K562 (cell line): ENCODE measurements at regions not wholly inside any gene's neighbourhood (a gene's known extent, or its start where the extent isn't known, plus 50 kb on each side); places are given as distances from the start of the nearest gene placed in this dataset.

ENCODE experiments used
- ATAC-seq: fragments of 200-7000 bp; cut with Tn5 transposase; 3 replicates; pipeline ENCODE4 v1.9.1; 2020; ENCODE audit warnings: moderate library complexity
- BruUV-seq: library from RNA; stranded (reverse); fragments of 400-500 nt; replicated peaks from 2 replicates; lab custom pipeline; 2021; lab: Mats Ljungman, UMichigan
- CTCF ChIA-PET: fragments of 300-600 bp; formaldehyde crosslinking; extraction: SDS; loops from one replicate; lab custom pipeline; 2021; ENCODE audit warnings: low intra/inter-chr PET ratio; lab: Yijun Ruan, JAX
- POLR2A ChIA-PET: fragments of 300-600, 350-650 bp; sonication (Branson Sonifier 250); formaldehyde crosslinking; extraction: SDS; loops from one replicate; lab custom pipeline; 2021; ENCODE audit warnings: antibody characterized with exemption, inconsistent platforms; lab: Yijun Ruan, JAX
- DNase-seq, 4 experiments: peaks; one replicate each; pipeline versions ENCODE4 v3.0.0 to v3.0.0-alpha.2; 2011 to 2018; ENCODE audit warnings: low spot score in 3 of 4, mixed read lengths in 3 of 4; ENCODE audit errors: extremely low read depth in 1 of 4
- FAIRE-seq: peaks from 2 replicates; lab custom pipeline; 2011; peaks lifted over from hg19 to GRCh38; lab: Jason Lieb, UNC
- H2AFZ ChIP-seq: 2 replicates; pipeline ENCODE4 v1.6.0; 2011; ENCODE audit warnings: low read depth, low read length, control low read depth, inconsistent platforms
- H3K27ac ChIP-seq: fragments of 200-600 bp; 3 replicates; pipeline ENCODE4 v1.8.0; 2011; ENCODE audit warnings: low read depth, mild to moderate bottlenecking, control low read depth, inconsistent platforms, low read length, moderate library complexity, mixed read lengths; ENCODE audit errors: extremely low read depth
- H3K27me3 ChIP-seq, 2 experiments: fragments of 300-600 bp in 1 of 2; 2 replicates in 1 of 2; 3 replicates in 1 of 2; pipeline versions ENCODE4 v1.6.0 to v1.8.0; 2011; ENCODE audit warnings: inconsistent platforms in 2 of 2, low read length in 2 of 2, mild to moderate bottlenecking in 1 of 2, mixed read lengths in 1 of 2, moderate library complexity in 1 of 2; ENCODE audit not compliant: control insufficient read depth in 2 of 2, insufficient read depth in 2 of 2
- H3K36me3 ChIP-seq: fragments of 300-600 bp; 3 replicates; pipeline ENCODE4 v1.8.0; 2011; ENCODE audit warnings: mild to moderate bottlenecking, low read length, inconsistent platforms; ENCODE audit not compliant: control insufficient read depth, insufficient read depth
- H3K4me1 ChIP-seq, 2 experiments: fragments of 200-600 bp in 1 of 2; replicated peaks in 1 of 2; 2 replicates in 1 of 2; 3 replicates in 1 of 2; pipeline versions ENCODE4 v1.5.1 to v1.8.0; 2011; ENCODE audit warnings: inconsistent platforms in 2 of 2, low read length in 2 of 2, mild to moderate bottlenecking in 1 of 2, mixed read lengths in 1 of 2, moderate library complexity in 1 of 2; ENCODE audit not compliant: control insufficient read depth in 2 of 2, insufficient read depth in 2 of 2
- H3K4me2 ChIP-seq: 2 replicates; pipeline ENCODE4 v1.6.1; 2011; ENCODE audit warnings: low read length, control low read depth, inconsistent platforms, mixed read lengths; ENCODE audit not compliant: insufficient read depth
- H3K4me3 ChIP-seq: fragments of 200-600 bp; sonication (generic), shearing (Covaris generic); 2 replicates; pipeline ENCODE4 v1.5.1; 2016; ENCODE audit warnings: control low read depth, inconsistent platforms
- H3K79me2 ChIP-seq: fragments of 200-600 bp; 3 replicates; pipeline ENCODE4 v1.8.0; 2011; ENCODE audit warnings: low read length, inconsistent platforms; ENCODE audit not compliant: control insufficient read depth, insufficient read depth
- H3K9ac ChIP-seq, 2 experiments: 2 replicates each; pipeline versions ENCODE4 v1.6.0 to v1.6.1; 2011; ENCODE audit warnings: low read depth in 2 of 2, low read length in 2 of 2, control low read depth in 1 of 2, inconsistent platforms in 1 of 2, mild to moderate bottlenecking in 1 of 2, mixed read lengths in 1 of 2; ENCODE audit not compliant: insufficient read depth in 1 of 2
- H3K9me1 ChIP-seq: one replicate; pipeline ENCODE4 v1.6.0; 2011; ENCODE audit warnings: inconsistent platforms, mild to moderate bottlenecking, low read length, moderate library complexity; ENCODE audit not compliant: control insufficient read depth, insufficient read depth
- H3K9me3 ChIP-seq: replicated peaks from 2 replicates; pipeline ENCODE4 v1.5.1; 2011; ENCODE audit warnings: low read depth, low read length, inconsistent platforms; ENCODE audit not compliant: control insufficient read depth, insufficient read depth
- H4K20me1 ChIP-seq: replicated peaks from 2 replicates; pipeline ENCODE4 v1.6.1; 2011; ENCODE audit warnings: low read length, inconsistent platforms, mixed read lengths; ENCODE audit not compliant: control insufficient read depth, insufficient read depth
- CBFA2T2 ChIP-seq: fragments of 450-650 bp; conservative IDR thresholded peaks from 2 replicates; pipeline ENCODE4 v1.6.1; 2017; ENCODE audit warnings: mild to moderate bottlenecking
- FOS ChIP-seq: IDR thresholded peaks from 3 replicates; pipeline ENCODE4 v1.6.1; 2011; ENCODE audit not compliant: insufficient read length; ENCODE audit errors: extremely low read depth
- HDAC2 ChIP-seq: fragments of 450-650 bp; IDR thresholded peaks from 2 replicates; pipeline ENCODE4 v1.6.1; 2016; ENCODE audit warnings: mild to moderate bottlenecking
- HNRNPUL1 ChIP-seq: fragments of 200-400 bp; formaldehyde crosslinking; IDR thresholded peaks from 2 replicates; pipeline ENCODE4 v1.6.1; 2017; ENCODE audit warnings: low read length
- MECOM ChIP-seq: fragments of 250-450 bp; sonication (Bioruptor Pico); IDR thresholded peaks from 2 replicates; pipeline ENCODE4 v1.8.0; 2022; ENCODE audit warnings: inconsistent platforms
- MTF1 ChIP-seq: fragments of 250-450 bp; sonication (Bioruptor Pico); IDR thresholded peaks from 2 replicates; pipeline ENCODE4 v1.9.0; 2021; ENCODE audit warnings: moderate library complexity, mild to moderate bottlenecking, inconsistent platforms, borderline replicate concordance
- RAD51 ChIP-seq: fragments of 450-650 bp; IDR thresholded peaks from 2 replicates; pipeline ENCODE4 v1.7.1; 2016; ENCODE audit warnings: low read depth, mild to moderate bottlenecking, borderline replicate concordance
- RBM15 ChIP-seq: fragments of 200-400 bp; formaldehyde crosslinking; IDR thresholded peaks from 2 replicates; pipeline ENCODE4 v1.6.1; 2018; ENCODE audit warnings: mild to moderate bottlenecking, low read length, moderate library complexity; ENCODE audit not compliant: insufficient read depth
- RBM22 ChIP-seq: fragments of 200-400 bp; formaldehyde crosslinking; IDR thresholded peaks from 2 replicates; pipeline ENCODE4 v1.6.1; 2018; ENCODE audit warnings: low read length, low read depth; ENCODE audit not compliant: poor library complexity, severe bottlenecking
- TEAD4 ChIP-seq, 2 experiments: sonication (generic) in 1 of 2; formaldehyde crosslinking in 1 of 2; IDR thresholded peaks; 2 replicates each; pipeline versions ENCODE4 v1.6.1 to v1.8.0; 2012 to 2022; ENCODE audit warnings: borderline replicate concordance in 1 of 2, inconsistent platforms in 1 of 2, low read length in 1 of 2, mild to moderate bottlenecking in 1 of 2, missing genetic modification reagents in 1 of 2
- TOE1 ChIP-seq, 2 experiments: fragments of 450-650 bp in 1 of 2; sonication (generic) in 1 of 2; formaldehyde crosslinking in 1 of 2; IDR thresholded peaks; 2 replicates each; pipeline versions ENCODE4 v1.7.1 to v1.8.0; 2016 to 2022; ENCODE audit warnings: borderline replicate concordance in 2 of 2, mild to moderate bottlenecking in 2 of 2, antibody characterized with exemption in 1 of 2, inconsistent platforms in 1 of 2, low read depth in 1 of 2, missing genetic modification reagents in 1 of 2, moderate library complexity in 1 of 2
- ZNF121 ChIP-seq: sonication (generic); formaldehyde crosslinking; conservative IDR thresholded peaks from 2 replicates; pipeline ENCODE4 v1.8.0; 2022; ENCODE audit warnings: missing genetic modification reagents
- ZNF24 ChIP-seq: fragments of 450-650 bp; IDR thresholded peaks from 2 replicates; pipeline ENCODE4 v1.6.1; 2016
- WGBS: fragments of 100-300 bp; shearing (Covaris generic); methylation state at CpG from one replicate; pipeline ENCODE4 v1.1.6; 2016; ENCODE audit warnings: low coverage, mixed read lengths; ENCODE audit not compliant: insufficient coverage; ENCODE audit errors: missing lambda C conversion rate; 5-methylcytosine and 5-hydroxymethylcytosine counted together
- in situ Hi-C: fragments of 300-500 bp; cut with MboI; formaldehyde crosslinking; loops from 4 replicates; pipeline ENCODE4 v1.15.0; 2018; ENCODE audit warnings: inconsistent platforms, mixed read lengths
- intact Hi-C: fragments of 100-400 bp; cut with micrococcal nuclease; formaldehyde crosslinking; loops from 2 replicates; pipeline ENCODE4 v1.14.2; 2022
- TF ChIP-seq, protein P1 (sequence below): sonication (generic); formaldehyde crosslinking; IDR thresholded peaks from 2 replicates; pipeline ENCODE4 v1.5.0; 2020; ENCODE audit warnings: missing genetic modification reagents
- TF ChIP-seq, protein P2 (sequence below): fragments of 450-650 bp; formaldehyde crosslinking; IDR thresholded peaks from 2 replicates; pipeline ENCODE4 v1.4.0; 2020; ENCODE audit warnings: mild to moderate bottlenecking, mixed read lengths

GRCh38 chr13:99636306-99636705, 135.0 kb downstream of the TM9SF2 start:
- Histone ChIP-seq H3K27ac (no peak overlapping the region), H3K4me1 (no peaks in the 10 kb centered on the region), H3K36me3 (no peaks in the 10 kb centered on the region), H3K9me3 (no peaks in the 10 kb centered on the region), H2AFZ (no peak overlapping the region), H3K79me2 (no peaks in the 10 kb centered on the region), H3K9me1 (no peaks in the 10 kb centered on the region), H4K20me1 (peaks cover 8% of the 10 kb centered on the region; the same call in 1 of the 2 replicates), H3K4me3 (no peak overlapping the region), H3K9ac (no peak overlapping the region), H3K27me3 (no peaks in the 10 kb centered on the region; a peak in 1 of 5 replicates), H3K4me2 (no peak overlapping the region)
- DNase-seq (no peak), ATAC-seq (no peak), FAIRE-seq (no peak)
- ChIA-PET CTCF (no interaction called here), POLR2A (no interaction called here)
- WGBS, result no CpG with 5 or more reads among the region's 1 CpG
- no TSS peak for BruUV-seq
- no peak for TF ChIP-seq RBM22
- no peak for TF ChIP-seq HNRNPUL1
- no peak for TF ChIP-seq FOS
- no peak for TF ChIP-seq ZNF121 (CRISPR knock-in tag)
- no peak for TF ChIP-seq TEAD4 (IDR thresholded peaks at IDR 0.05; ENCODE audit: low read length)
- TF ChIP-seq TEAD4 (CRISPR knock-in tag; IDR thresholded peaks at IDR 0.05; ENCODE audit: borderline replicate concordance), result no peak
- no peak for TF ChIP-seq RBM15
- TF ChIP-seq MECOM (CRISPR knock-in tag), result no peak
- intact Hi-C loops, result no loop called here
- in situ Hi-C loops, result no loop called here

DNA sequence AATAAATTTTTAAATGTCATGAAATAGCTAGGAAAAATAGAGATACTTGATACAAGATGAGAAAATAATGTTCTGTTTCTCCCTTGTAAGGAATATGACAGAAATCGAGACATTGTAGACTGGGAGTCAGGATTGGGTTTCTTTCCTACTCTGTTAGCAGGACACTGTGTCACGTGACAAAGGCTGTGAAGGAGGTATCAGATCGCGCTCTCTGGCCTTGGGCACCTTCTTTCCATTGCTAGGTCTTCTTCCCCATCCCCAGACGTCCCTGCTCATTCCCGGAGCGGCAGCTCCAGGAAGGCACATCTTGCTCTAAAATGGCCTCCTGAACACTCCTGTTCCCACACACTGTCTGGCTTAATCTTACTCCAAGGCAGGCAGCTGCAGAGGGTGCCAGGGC, 133.4 kb downstream of the TM9SF2 start:
- in situ Hi-C loops, result no loop called here
- Histone ChIP-seq H3K27me3 (no peaks in the 10 kb centered on the region; a peak in 1 of 5 replicates), H3K36me3 (no peaks in the 10 kb centered on the region), H3K9me3 (no peaks in the 10 kb centered on the region), H3K4me1 (no peaks in the 10 kb centered on the region), H3K9ac (no peak overlapping the region), H4K20me1 (peaks cover 8% of the 10 kb centered on the region; the same call in 1 of the 2 replicates), H3K27ac (no peak overlapping the region), H3K4me2 (no peak overlapping the region), H3K79me2 (no peaks in the 10 kb centered on the region), H3K4me3 (no peak overlapping the region), H2AFZ (no peak overlapping the region), H3K9me1 (no peaks in the 10 kb centered on the region)
- no TSS peak for BruUV-seq
- no peak for DNase-seq
- intact Hi-C loops, result no loop called here
- no peak for ATAC-seq
- no peak for FAIRE-seq
- 19% methylated on average over 7 of the region's 7 CpGs for WGBS
- ChIA-PET CTCF (no interaction called here), POLR2A (no interaction called here)
- TF ChIP-seq ZNF24, result no peak
- TF ChIP-seq RAD51, result peak; percentile 86
- TF ChIP-seq MTF1 (CRISPR knock-in tag), result no peak
- peak; percentile 83 for TF ChIP-seq TOE1 (IDR thresholded peaks at IDR 0.05; ENCODE audit: borderline replicate concordance)
- no peak for TF ChIP-seq TOE1 (CRISPR knock-in tag; IDR thresholded peaks at IDR 0.05; ENCODE audit: borderline replicate concordance, low read depth)
- TF ChIP-seq, protein P1, sequence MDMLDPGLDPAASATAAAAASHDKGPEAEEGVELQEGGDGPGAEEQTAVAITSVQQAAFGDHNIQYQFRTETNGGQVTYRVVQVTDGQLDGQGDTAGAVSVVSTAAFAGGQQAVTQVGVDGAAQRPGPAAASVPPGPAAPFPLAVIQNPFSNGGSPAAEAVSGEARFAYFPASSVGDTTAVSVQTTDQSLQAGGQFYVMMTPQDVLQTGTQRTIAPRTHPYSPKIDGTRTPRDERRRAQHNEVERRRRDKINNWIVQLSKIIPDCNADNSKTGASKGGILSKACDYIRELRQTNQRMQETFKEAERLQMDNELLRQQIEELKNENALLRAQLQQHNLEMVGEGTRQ (CRISPR knock-in tag), result peak; percentile 64
- no peak for TF ChIP-seq HDAC2
- TF ChIP-seq CBFA2T2, result peak; percentile 43
- TF ChIP-seq, protein P2, sequence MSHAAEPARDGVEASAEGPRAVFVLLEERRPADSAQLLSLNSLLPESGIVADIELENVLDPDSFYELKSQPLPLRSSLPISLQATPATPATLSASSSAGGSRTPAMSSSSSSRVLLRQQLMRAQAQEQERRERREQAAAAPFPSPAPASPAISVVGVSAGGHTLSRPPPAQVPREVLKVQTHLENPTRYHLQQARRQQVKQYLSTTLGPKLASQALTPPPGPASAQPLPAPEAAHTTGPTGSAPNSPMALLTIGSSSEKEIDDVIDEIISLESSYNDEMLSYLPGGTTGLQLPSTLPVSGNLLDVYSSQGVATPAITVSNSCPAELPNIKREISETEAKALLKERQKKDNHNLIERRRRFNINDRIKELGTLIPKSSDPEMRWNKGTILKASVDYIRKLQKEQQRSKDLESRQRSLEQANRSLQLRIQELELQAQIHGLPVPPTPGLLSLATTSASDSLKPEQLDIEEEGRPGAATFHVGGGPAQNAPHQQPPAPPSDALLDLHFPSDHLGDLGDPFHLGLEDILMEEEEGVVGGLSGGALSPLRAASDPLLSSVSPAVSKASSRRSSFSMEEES (CRISPR knock-in tag), result peak; percentile 89
